GM12878 (cell line): ENCODE measurements at regions not wholly inside any gene's neighbourhood (a gene's known extent, or its start where the extent isn't known, plus 50 kb on each side); places are given as distances from the start of the nearest gene placed in this dataset.

Experiments
- ATAC-seq: fragments of 200-7000 bp; cut with Tn5 transposase; 3 replicates; pipeline ENCODE4 v1.9.1; 2020; ENCODE audit warnings: mild to moderate bottlenecking, moderate library complexity
- BruUV-seq: library from RNA; stranded (reverse); fragments of 400-500 nt; replicated peaks from 2 replicates; lab custom pipeline; 2021; lab: Mats Ljungman, UMichigan
- CTCF ChIA-PET: fragments of 300-600 bp; sonication (Branson Sonifier 250); formaldehyde crosslinking; extraction: SDS; loops from one replicate; lab custom pipeline; 2021; ENCODE audit warnings: inconsistent platforms; lab: Yijun Ruan, JAX
- POLR2A ChIA-PET: fragments of 350-600 bp; formaldehyde crosslinking; extraction: SDS; loops from one replicate; lab custom pipeline; 2021; ENCODE audit warnings: inconsistent platforms; lab: Charles Lee
- RAD21 ChIA-PET: fragments of 300-600 bp; sonication (Branson Sonifier 250); formaldehyde crosslinking; loops from one replicate; lab custom pipeline; 2023; ENCODE audit warnings: antibody characterized with exemption; ENCODE audit not compliant: unreplicated experiment; lab: Charles Lee
- SMC1A ChIA-PET: fragments of 300-600 bp; sonication (Branson Sonifier 250); formaldehyde crosslinking; loops from one replicate; lab custom pipeline; 2023; ENCODE audit not compliant: unreplicated experiment, uncharacterized antibody; lab: Charles Lee
- DNase-seq: peaks from one replicate; pipeline ENCODE4 v3.0.0-alpha.2; 2011; ENCODE audit warnings: low read depth, low spot score
- FAIRE-seq: peaks from 3 replicates; lab custom pipeline; 2011; peaks lifted over from hg19 to GRCh38; lab: Jason Lieb, UNC
- H2AFZ ChIP-seq: 2 replicates; pipeline ENCODE4 v1.6.0; 2011; ENCODE audit warnings: low read depth, low read length, control low read depth; ENCODE audit not compliant: control insufficient read depth
- H3K27ac ChIP-seq: 2 replicates; pipeline ENCODE4 v1.5.1; 2011; ENCODE audit warnings: control low read depth; ENCODE audit not compliant: control insufficient read depth, insufficient read depth
- H3K27me3 ChIP-seq, 2 experiments: replicated peaks in 1 of 2; 2 replicates each; pipeline versions ENCODE4 v1.6.0 to v1.6.1; 2011; ENCODE audit warnings: low read length in 1 of 2; ENCODE audit not compliant: control insufficient read depth in 2 of 2, insufficient read depth in 2 of 2
- H3K36me3 ChIP-seq, 2 experiments: 2 replicates each; pipeline ENCODE4 v1.5.1; 2011; ENCODE audit warnings: low read length in 1 of 2; ENCODE audit not compliant: control insufficient read depth in 2 of 2, insufficient read depth in 2 of 2
- H3K4me1 ChIP-seq: 2 replicates; pipeline ENCODE4 v1.6.1; 2011; ENCODE audit warnings: mild to moderate bottlenecking, low read length, moderate library complexity, mixed read lengths; ENCODE audit not compliant: control insufficient read depth, insufficient read depth
- H3K4me2 ChIP-seq: 2 replicates; pipeline ENCODE4 v1.6.0; 2011; ENCODE audit warnings: control low read depth; ENCODE audit not compliant: control insufficient read depth, insufficient read depth
- H3K4me3 ChIP-seq: fragments of 200-600 bp; sonication (generic); 2 replicates; pipeline ENCODE4 v1.5.1; 2016
- H3K79me2 ChIP-seq: 2 replicates; pipeline ENCODE4 v1.6.0; 2011; ENCODE audit warnings: low read length; ENCODE audit not compliant: control insufficient read depth, insufficient read depth
- H3K9ac ChIP-seq: 2 replicates; pipeline ENCODE4 v1.8.0; 2011; ENCODE audit warnings: low read length, control low read depth, mixed read lengths; ENCODE audit not compliant: control insufficient read depth, insufficient read depth
- H3K9me3 ChIP-seq: replicated peaks from 3 replicates; pipeline ENCODE4 v1.5.1; 2011; ENCODE audit warnings: mild to moderate bottlenecking, low read length; ENCODE audit not compliant: control insufficient read depth, insufficient read depth
- H4K20me1 ChIP-seq: 2 replicates; pipeline ENCODE4 v1.6.0; 2011; ENCODE audit not compliant: control insufficient read depth, insufficient read depth
- CREB1 ChIP-seq: IDR thresholded peaks from 2 replicates; pipeline ENCODE4 v1.6.1; 2012; ENCODE audit warnings: low read depth, mild to moderate bottlenecking, inconsistent platforms
- EGR1 ChIP-seq, 2 experiments: IDR thresholded peaks; 1 replicate in 1 of 2; 2 replicates in 1 of 2; pipeline ENCODE4 v1.6.1; 2011 to 2012; ENCODE audit warnings: low read depth in 2 of 2, low read length in 2 of 2, borderline replicate concordance in 1 of 2, mild to moderate bottlenecking in 1 of 2, moderate library complexity in 1 of 2
- FOS ChIP-seq: IDR thresholded peaks from 3 replicates; pipeline ENCODE4 v1.6.1; 2011; ENCODE audit warnings: borderline replicate concordance; ENCODE audit not compliant: insufficient read length; ENCODE audit errors: extremely low read depth
- MEF2A ChIP-seq: IDR thresholded peaks from 2 replicates; pipeline ENCODE4 v1.6.1; 2011; ENCODE audit warnings: low read depth, mild to moderate bottlenecking, low read length, moderate library complexity; ENCODE audit not compliant: insufficient read depth
- MEF2B ChIP-seq: fragments of 450-650 bp; IDR thresholded peaks from 2 replicates; pipeline ENCODE4 v1.6.1; 2018; ENCODE audit warnings: mild to moderate bottlenecking, moderate library complexity; ENCODE audit not compliant: partially characterized antibody, poor library complexity, severe bottlenecking
- PAX5 ChIP-seq: IDR thresholded peaks from 2 replicates; pipeline ENCODE4 v1.6.1; 2011; ENCODE audit warnings: low read depth, low read length, borderline replicate concordance
- RB1 ChIP-seq: fragments of 450-650 bp; formaldehyde crosslinking; IDR thresholded peaks from 2 replicates; pipeline ENCODE4 v1.6.1; 2017; ENCODE audit warnings: mild to moderate bottlenecking, borderline replicate concordance
- RCOR1 ChIP-seq: conservative IDR thresholded peaks from 2 replicates; pipeline ENCODE4 v1.6.1; 2012; ENCODE audit warnings: low read depth, low read length, improper control_type of control experiment
- WGBS: methylation state at CpG from one replicate; pipeline ENCODE4 v1.1.6; 2016; ENCODE audit warnings: low lambda C conversion rate; ENCODE audit not compliant: insufficient replicate concordance, insufficient coverage; ENCODE audit errors: missing lambda C conversion rate; 5-methylcytosine and 5-hydroxymethylcytosine counted together
- in situ Hi-C: fragments of 300-500 bp; cut with MboI; formaldehyde crosslinking; loops from 9 replicates; pipeline ENCODE4 v1.14.3; 2018; ENCODE audit warnings: mixed read lengths
- intact Hi-C: fragments of 100-400 bp; cut with micrococcal nuclease; formaldehyde crosslinking; loops from one replicate; pipeline ENCODE4 v1.14.2; 2022; ENCODE audit not compliant: unreplicated experiment
- TF ChIP-seq, protein P1 (sequence below): IDR thresholded peaks from 2 replicates; pipeline ENCODE4 v1.6.1; 2012; ENCODE audit warnings: mild to moderate bottlenecking, low read depth, low read length
- TF ChIP-seq, protein P2 (sequence below): fragments of 450-650 bp; IDR thresholded peaks from 2 replicates; pipeline ENCODE4 v1.6.1; 2016; ENCODE audit warnings: mild to moderate bottlenecking
- TF ChIP-seq, protein P3 (sequence below): fragments of 450-650 bp; formaldehyde crosslinking; IDR thresholded peaks from 2 replicates; pipeline ENCODE4 v1.5.0; 2022; ENCODE audit warnings: mild to moderate bottlenecking, missing genetic modification characterization

DNA sequence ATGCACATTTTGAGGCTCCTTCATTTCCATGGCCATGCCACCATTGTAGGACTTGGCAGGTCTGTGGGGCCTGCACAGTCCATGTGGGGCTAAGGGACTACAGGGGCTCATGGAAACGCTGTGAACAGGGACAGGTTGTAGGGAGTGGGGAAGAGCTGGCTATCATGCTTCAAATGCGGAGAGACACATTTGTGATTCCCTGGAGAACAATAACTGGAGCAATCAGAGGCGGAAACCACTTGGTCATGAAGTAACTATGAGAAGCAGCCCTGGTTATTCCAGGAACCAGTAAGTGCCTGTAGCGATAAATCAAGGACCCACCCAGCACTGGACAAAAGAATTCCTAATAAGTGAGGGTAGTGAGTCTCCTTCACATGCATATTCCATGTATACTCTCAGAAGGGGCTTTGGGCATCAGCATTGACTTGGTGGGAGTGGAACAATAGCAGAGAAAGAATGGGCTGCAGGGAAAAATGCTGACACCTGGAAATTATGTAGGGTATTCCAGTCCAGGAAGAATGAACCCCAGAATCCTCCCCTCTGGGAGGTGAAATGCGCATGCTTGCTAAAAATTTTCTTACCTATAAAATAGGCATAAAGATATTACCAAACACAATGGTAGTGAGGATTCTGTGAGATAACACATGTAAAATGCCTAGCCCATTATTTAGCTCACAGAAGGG lies 251.4 kb upstream of the ROPN1 start:
- Histone ChIP-seq H3K36me3 (no peaks in the 10 kb centered on the region), H3K9me3 (no peaks in the 10 kb centered on the region; the same call in 1 of the 3 replicates), H2AFZ (no peak overlapping the region), H3K79me2 (no peaks in the 10 kb centered on the region), H4K20me1 (no peaks in the 10 kb centered on the region), H3K27me3 (no peaks in the 10 kb centered on the region; a peak in 1 of 4 replicates), H3K9ac (no peak overlapping the region), H3K4me3 (no peak overlapping the region), H3K4me1 (no peaks in the 10 kb centered on the region), H3K27ac (no peak overlapping the region), H3K4me2 (no peak overlapping the region)
- SMC1A ChIA-PET: interaction anchor here (1.1 to 2.2 kb wide), 2 partner anchors 9 to 25 kb away, joined by 3 to 5 read pairs; no protein-coding TSS in a partner anchor
- no peak for ATAC-seq
- RAD21 ChIA-PET: interaction anchor here (0.7 kb wide), 1 partner anchor 33 kb away, joined by 3 read pairs; no protein-coding TSS in a partner anchor
- POLR2A ChIA-PET: interaction anchor here (1.3 kb wide), 1 partner anchor 25 kb away, joined by 3 read pairs; no protein-coding TSS in a partner anchor
- in situ Hi-C loops (no loop called here), intact Hi-C loops (loop anchor here (10.0 kb wide), 1 partner anchor 229 kb away; no protein-coding TSS in a partner anchor)
- no peak for FAIRE-seq
- WGBS: 45% methylated on average over 5 of the region's 5 CpGs
- CTCF ChIA-PET: no interaction called here
- no peak for DNase-seq
- no TSS peak for BruUV-seq
- TF ChIP-seq MEF2A: no peak
- no peak for TF ChIP-seq FOS
- no peak for TF ChIP-seq RCOR1
- TF ChIP-seq, protein P1, sequence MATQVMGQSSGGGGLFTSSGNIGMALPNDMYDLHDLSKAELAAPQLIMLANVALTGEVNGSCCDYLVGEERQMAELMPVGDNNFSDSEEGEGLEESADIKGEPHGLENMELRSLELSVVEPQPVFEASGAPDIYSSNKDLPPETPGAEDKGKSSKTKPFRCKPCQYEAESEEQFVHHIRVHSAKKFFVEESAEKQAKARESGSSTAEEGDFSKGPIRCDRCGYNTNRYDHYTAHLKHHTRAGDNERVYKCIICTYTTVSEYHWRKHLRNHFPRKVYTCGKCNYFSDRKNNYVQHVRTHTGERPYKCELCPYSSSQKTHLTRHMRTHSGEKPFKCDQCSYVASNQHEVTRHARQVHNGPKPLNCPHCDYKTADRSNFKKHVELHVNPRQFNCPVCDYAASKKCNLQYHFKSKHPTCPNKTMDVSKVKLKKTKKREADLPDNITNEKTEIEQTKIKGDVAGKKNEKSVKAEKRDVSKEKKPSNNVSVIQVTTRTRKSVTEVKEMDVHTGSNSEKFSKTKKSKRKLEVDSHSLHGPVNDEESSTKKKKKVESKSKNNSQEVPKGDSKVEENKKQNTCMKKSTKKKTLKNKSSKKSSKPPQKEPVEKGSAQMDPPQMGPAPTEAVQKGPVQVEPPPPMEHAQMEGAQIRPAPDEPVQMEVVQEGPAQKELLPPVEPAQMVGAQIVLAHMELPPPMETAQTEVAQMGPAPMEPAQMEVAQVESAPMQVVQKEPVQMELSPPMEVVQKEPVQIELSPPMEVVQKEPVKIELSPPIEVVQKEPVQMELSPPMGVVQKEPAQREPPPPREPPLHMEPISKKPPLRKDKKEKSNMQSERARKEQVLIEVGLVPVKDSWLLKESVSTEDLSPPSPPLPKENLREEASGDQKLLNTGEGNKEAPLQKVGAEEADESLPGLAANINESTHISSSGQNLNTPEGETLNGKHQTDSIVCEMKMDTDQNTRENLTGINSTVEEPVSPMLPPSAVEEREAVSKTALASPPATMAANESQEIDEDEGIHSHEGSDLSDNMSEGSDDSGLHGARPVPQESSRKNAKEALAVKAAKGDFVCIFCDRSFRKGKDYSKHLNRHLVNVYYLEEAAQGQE: no peak
- no peak for TF ChIP-seq EGR1 (IDR thresholded peaks at IDR 0.05; ENCODE audit: borderline replicate concordance in 1 of 2, low read depth in 2 of 2, low read length in 2 of 2)
- no peak for TF ChIP-seq PAX5
- no peak for TF ChIP-seq CREB1
- no peak for TF ChIP-seq MEF2B
- TF ChIP-seq, protein P2, sequence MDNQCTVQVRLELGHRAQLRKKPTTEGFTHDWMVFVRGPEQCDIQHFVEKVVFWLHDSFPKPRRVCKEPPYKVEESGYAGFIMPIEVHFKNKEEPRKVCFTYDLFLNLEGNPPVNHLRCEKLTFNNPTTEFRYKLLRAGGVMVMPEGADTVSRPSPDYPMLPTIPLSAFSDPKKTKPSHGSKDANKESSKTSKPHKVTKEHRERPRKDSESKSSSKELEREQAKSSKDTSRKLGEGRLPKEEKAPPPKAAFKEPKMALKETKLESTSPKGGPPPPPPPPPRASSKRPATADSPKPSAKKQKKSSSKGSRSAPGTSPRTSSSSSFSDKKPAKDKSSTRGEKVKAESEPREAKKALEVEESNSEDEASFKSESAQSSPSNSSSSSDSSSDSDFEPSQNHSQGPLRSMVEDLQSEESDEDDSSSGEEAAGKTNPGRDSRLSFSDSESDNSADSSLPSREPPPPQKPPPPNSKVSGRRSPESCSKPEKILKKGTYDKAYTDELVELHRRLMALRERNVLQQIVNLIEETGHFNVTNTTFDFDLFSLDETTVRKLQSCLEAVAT: no peak
- TF ChIP-seq, protein P3, sequence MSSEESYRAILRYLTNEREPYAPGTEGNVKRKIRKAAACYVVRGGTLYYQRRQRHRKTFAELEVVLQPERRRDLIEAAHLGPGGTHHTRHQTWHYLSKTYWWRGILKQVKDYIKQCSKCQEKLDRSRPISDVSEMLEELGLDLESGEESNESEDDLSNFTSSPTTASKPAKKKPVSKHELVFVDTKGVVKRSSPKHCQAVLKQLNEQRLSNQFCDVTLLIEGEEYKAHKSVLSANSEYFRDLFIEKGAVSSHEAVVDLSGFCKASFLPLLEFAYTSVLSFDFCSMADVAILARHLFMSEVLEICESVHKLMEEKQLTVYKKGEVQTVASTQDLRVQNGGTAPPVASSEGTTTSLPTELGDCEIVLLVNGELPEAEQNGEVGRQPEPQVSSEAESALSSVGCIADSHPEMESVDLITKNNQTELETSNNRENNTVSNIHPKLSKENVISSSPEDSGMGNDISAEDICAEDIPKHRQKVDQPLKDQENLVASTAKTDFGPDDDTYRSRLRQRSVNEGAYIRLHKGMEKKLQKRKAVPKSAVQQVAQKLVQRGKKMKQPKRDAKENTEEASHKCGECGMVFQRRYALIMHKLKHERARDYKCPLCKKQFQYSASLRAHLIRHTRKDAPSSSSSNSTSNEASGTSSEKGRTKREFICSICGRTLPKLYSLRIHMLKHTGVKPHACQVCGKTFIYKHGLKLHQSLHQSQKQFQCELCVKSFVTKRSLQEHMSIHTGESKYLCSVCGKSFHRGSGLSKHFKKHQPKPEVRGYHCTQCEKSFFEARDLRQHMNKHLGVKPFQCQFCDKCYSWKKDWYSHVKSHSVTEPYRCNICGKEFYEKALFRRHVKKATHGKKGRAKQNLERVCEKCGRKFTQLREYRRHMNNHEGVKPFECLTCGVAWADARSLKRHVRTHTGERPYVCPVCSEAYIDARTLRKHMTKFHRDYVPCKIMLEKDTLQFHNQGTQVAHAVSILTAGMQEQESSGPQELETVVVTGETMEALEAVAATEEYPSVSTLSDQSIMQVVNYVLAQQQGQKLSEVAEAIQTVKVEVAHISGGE (CRISPR knock-in tag): no peak
- no peak for TF ChIP-seq RB1
